Mucosa of gallbladder (tissue), 1 donor: ENCODE measurements at regions not wholly inside any gene's neighbourhood (a gene's known extent, or its start where the extent isn't known, plus 50 kb on each side); places are given as distances from the start of the nearest gene placed in this dataset.
"Not testable (repeated sequence)": the region's sequence is repeated elsewhere in the genome, so short reads cannot be mapped to it uniquely, and the experiment has no call there.

ENCODE experiments used
- DNase-seq: peaks from one replicate; pipeline ENCODE4 v3.0.0-alpha.2; 2020; ENCODE audit warnings: low spot score
- donor health status: DM: no; HTN: no; CAD: no.

- no peak for DNase-seq
Measured at GRCh38 chr5:62778316-62779009, 199.8 kb downstream of the LRRC70 start.

GRCh38 chr5:62777081-62777480, 198.5 kb downstream of the LRRC70 start:
- not testable (repeated sequence) for DNase-seq

- not testable (repeated sequence) for DNase-seq
Measured at GRCh38 chr5:62776592-62776991, 198.0 kb downstream of the LRRC70 start.

GRCh38 chr5:62773460-62773859, 194.8 kb downstream of the LRRC70 start:
- no peak for DNase-seq

GRCh38 chr5:62771341-62771740, 192.7 kb downstream of the LRRC70 start:
- no peak for DNase-seq

GRCh38 chr5:62767650-62768049, 189.0 kb downstream of the LRRC70 start:
- DNase-seq = no peak

- no peak for DNase-seq
Measured at GRCh38 chr5:62767077-62767476, 188.5 kb downstream of the LRRC70 start.

GRCh38 chr5:62762503-62762902, 183.9 kb downstream of the LRRC70 start:
- DNase-seq = no peak

GRCh38 chr5:62757686-62758085, 179.1 kb downstream of the LRRC70 start:
- not testable (repeated sequence) for DNase-seq

GRCh38 chr5:62752998-62753367, 174.4 kb downstream of the LRRC70 start:
- not testable (repeated sequence) for DNase-seq

GRCh38 chr5:62752056-62752997, 173.7 kb downstream of the LRRC70 start:
- not testable (repeated sequence) for DNase-seq

- DNase-seq = peak; percentile 30
Measured at GRCh38 chr5:62742207-62742606, 163.6 kb downstream of the LRRC70 start.

- DNase-seq = no peak
Measured at GRCh38 chr5:62741761-62742160, 163.1 kb downstream of the LRRC70 start.

GRCh38 chr5:62737766-62738165, 159.1 kb downstream of the LRRC70 start:
- DNase-seq = no peak

- no peak for DNase-seq
Measured at GRCh38 chr5:62732677-62733121, 154.1 kb downstream of the LRRC70 start.

- DNase-seq = no peak
Measured at GRCh38 chr5:62731022-62731421, 152.4 kb downstream of the LRRC70 start.

- no peak for DNase-seq
Measured at GRCh38 chr5:62729675-62730074, 151.1 kb downstream of the LRRC70 start.

GRCh38 chr5:62727861-62728260, 149.2 kb downstream of the LRRC70 start:
- DNase-seq = no peak

GRCh38 chr5:62727184-62727583, 148.6 kb downstream of the LRRC70 start:
- no peak for DNase-seq

GRCh38 chr5:62722360-62722759, 143.7 kb downstream of the LRRC70 start:
- DNase-seq = no peak

- peak; percentile 31 for DNase-seq
Measured at GRCh38 chr5:62720031-62720441, 141.4 kb downstream of the LRRC70 start.

GRCh38 chr5:62719061-62719720, 140.6 kb downstream of the LRRC70 start:
- no peak for DNase-seq
